ENCODE measurements at regions not wholly inside any gene's neighbourhood (a gene's known extent, or its start where the extent isn't known, plus 50 kb on each side); places are given as distances from the start of the nearest gene placed in this dataset.
"Not testable (repeated sequence)": the region's sequence is repeated elsewhere in the genome, so short reads cannot be mapped to it uniquely, and the experiment has no call there.

DNA sequence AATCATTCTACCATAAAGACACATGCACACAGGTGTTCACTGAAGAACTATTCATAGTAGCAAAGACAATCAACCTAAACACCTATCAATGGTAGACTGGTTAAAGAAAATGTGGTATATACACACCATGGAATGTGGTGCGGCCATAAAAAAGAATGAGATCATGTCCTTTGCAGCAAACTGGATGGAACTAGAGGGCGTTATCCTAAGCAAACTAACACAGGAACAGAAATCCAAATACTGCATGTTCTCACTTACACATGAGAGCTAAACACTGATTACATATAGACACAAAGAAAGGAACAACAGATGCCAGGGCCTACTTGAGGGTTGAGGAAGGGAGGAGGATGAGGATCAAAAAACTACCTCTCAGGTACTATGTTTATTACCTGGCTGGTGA, 103.8 kb downstream of the DRD1 start:
- Histone ChIP-seq H3K36me3 (no peaks in the 10 kb centered on the region), H3K27ac (no peak overlapping the region), H3K9me3 (peaks cover 0 to 7% (median 0%) of the 10 kb centered on the region in 12 donors), H3K4me3 (no peak overlapping the region), H3K27me3 (peaks cover 0 to 3% (median 0%) of the 10 kb centered on the region in 9 donors), H3K4me1 (no peaks in the 10 kb centered on the region)
- DNase-seq: no peak
- 64 to 78% (median 75%) methylated on average over 2 of the region's 2 CpGs for WGBS, 4 donors
- TF ChIP-seq CTCF (IDR thresholded peaks at IDR 0.05) (no peak), POLR2A (IDR thresholded peaks at IDR 0.05) (no peak)
- intact Hi-C loops (cut with DNase I): no loop called here
- no peak for ATAC-seq

- Histone ChIP-seq H3K4me3 (no peak overlapping the region), H3K27me3 (peaks cover 0 to 3% (median 0%) of the 10 kb centered on the region in 9 donors), H3K4me1 (no peaks in the 10 kb centered on the region), H3K9me3 (peaks cover 0 to 2% (median 0%) of the 10 kb centered on the region in 12 donors), H3K27ac (no peak overlapping the region), H3K36me3 (no peaks in the 10 kb centered on the region)
- WGBS, 4 donors: 82 to 88% (median 86%) methylated on average over 3 of the region's 3 CpGs
- no peak for TF ChIP-seq POLR2A (IDR thresholded peaks at IDR 0.05)
- no peak for TF ChIP-seq CTCF (IDR thresholded peaks at IDR 0.05)
- intact Hi-C loops (cut with DNase I): no loop called here
- no peak for ATAC-seq
- no peak for DNase-seq
These were observed 106.3 kb downstream of the DRD1 start for GRCh38 chr5:175337680-175338079.

- Histone ChIP-seq H3K9me3 (no peaks in the 10 kb centered on the region), H3K4me1 (no peaks in the 10 kb centered on the region), H3K27me3 (peaks cover 0 to 3% (median 0%) of the 10 kb centered on the region in 9 donors), H3K36me3 (no peaks in the 10 kb centered on the region), H3K4me3 (no peak overlapping the region), H3K27ac (no peak overlapping the region)
- DNase-seq (no peak), ATAC-seq (no peak)
- 36 to 47% (median 43%) methylated on average over 2 of the region's 2 CpGs for WGBS, 4 donors
- intact Hi-C loops (cut with DNase I): no loop called here
- TF ChIP-seq POLR2A (IDR thresholded peaks at IDR 0.05) (no peak), CTCF (IDR thresholded peaks at IDR 0.05) (no peak)
These were observed 107.2 kb downstream of the DRD1 start for GRCh38 chr5:175336781-175337180.

- H3K4me1 ChIP-seq: no peaks in the 10 kb centered on the region
- ATAC-seq (no peak), DNase-seq (no peak)
- no peaks in the 10 kb centered on the region for H3K36me3 ChIP-seq
- H3K4me3 ChIP-seq: no peak overlapping the region
- 51 to 56% (median 52%) methylated on average over 5 of the region's 5 CpGs for WGBS, 4 donors
- H3K27ac ChIP-seq: no peak overlapping the region
- TF ChIP-seq POLR2A (IDR thresholded peaks at IDR 0.05) (no peak), CTCF (IDR thresholded peaks at IDR 0.05) (no peak)
- intact Hi-C loops (cut with DNase I): no loop called here
- peaks cover 0 to under 1% (median 0%) of the 10 kb centered on the region in 9 donors for H3K27me3 ChIP-seq
- H3K9me3 ChIP-seq: no peaks in the 10 kb centered on the region
These were observed 108.3 kb downstream of the DRD1 start for GRCh38 chr5:175335691-175336090.

- H3K4me3 ChIP-seq; H3K27me3 ChIP-seq; H3K4me1 ChIP-seq; intact Hi-C loops (cut with DNase I); DNase-seq; H3K27ac ChIP-seq; ATAC-seq; H3K36me3 ChIP-seq; H3K9me3 ChIP-seq: not testable (repeated sequence)
- 65 to 79% (median 68%) methylated on average over 14 of the region's 14 CpGs for WGBS, 4 donors
These were observed 112.6 kb downstream of the DRD1 start for GRCh38 chr5:175331173-175332036.

Measured in heart left ventricle (tissue), 16 donors.